HCT116 (cell line): ENCODE measurements at regions not wholly inside any gene's neighbourhood (a gene's known extent, or its start where the extent isn't known, plus 50 kb on each side); places are given as distances from the start of the nearest gene placed in this dataset.

Source experiments
- EZH2 ChIP-seq: fragments of 200-600 bp; sonication (generic); IDR thresholded peaks from 2 replicates; pipeline ENCODE4 v1.6.1; 2017; ENCODE audit warnings: antibody characterized with exemption, mixed run types
- EZH2phosphoT487 ChIP-seq: fragments of 200-600 bp; IDR thresholded peaks from 2 replicates; pipeline ENCODE4 v1.6.1; 2018; ENCODE audit warnings: antibody characterized with exemption, borderline replicate concordance
- SP1 ChIP-seq: IDR thresholded peaks from 2 replicates; pipeline ENCODE4 v1.6.1; 2012; ENCODE audit warnings: low read depth
- TF ChIP-seq, protein P1 (sequence below), 3 experiments: fragments of 200-600 bp in 1 of 3; sonication (generic) in 1 of 3; IDR thresholded peaks in 2 of 3; conservative IDR thresholded peaks in 1 of 3; 2 replicates each; pipeline ENCODE4 v1.5.1; 2012 to 2017; ENCODE audit warnings: low read depth in 2 of 3, low read length in 2 of 3, antibody characterized with exemption in 1 of 3, borderline replicate concordance in 1 of 3, control low read depth in 1 of 3, mild to moderate bottlenecking in 1 of 3, mixed read lengths in 1 of 3, mixed run types in 1 of 3, moderate library complexity in 1 of 3; ENCODE audit not compliant: insufficient read depth in 1 of 3

DNA sequence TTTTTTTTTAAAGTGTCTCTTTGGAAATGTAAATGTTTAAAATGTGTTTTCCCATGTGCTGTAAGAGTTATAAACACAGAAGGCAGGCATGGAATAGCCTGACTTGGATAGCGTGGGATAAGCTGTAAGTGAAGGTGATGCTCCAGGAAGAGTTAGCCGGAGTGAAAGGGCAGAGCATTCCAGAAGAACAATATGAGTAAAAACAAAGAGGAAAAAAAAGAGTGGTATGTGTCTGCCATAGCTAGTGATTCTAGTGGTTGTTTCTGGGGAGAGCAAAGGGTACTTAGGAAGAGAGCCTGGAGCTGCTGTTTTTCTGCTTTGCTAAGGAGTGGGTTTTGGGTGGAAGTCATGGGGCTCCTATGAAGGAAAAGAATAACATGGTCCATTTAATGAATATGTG lies 126.9 kb upstream of the DLGAP1 start:
- no peak for TF ChIP-seq EZH2
- TF ChIP-seq, protein P1, sequence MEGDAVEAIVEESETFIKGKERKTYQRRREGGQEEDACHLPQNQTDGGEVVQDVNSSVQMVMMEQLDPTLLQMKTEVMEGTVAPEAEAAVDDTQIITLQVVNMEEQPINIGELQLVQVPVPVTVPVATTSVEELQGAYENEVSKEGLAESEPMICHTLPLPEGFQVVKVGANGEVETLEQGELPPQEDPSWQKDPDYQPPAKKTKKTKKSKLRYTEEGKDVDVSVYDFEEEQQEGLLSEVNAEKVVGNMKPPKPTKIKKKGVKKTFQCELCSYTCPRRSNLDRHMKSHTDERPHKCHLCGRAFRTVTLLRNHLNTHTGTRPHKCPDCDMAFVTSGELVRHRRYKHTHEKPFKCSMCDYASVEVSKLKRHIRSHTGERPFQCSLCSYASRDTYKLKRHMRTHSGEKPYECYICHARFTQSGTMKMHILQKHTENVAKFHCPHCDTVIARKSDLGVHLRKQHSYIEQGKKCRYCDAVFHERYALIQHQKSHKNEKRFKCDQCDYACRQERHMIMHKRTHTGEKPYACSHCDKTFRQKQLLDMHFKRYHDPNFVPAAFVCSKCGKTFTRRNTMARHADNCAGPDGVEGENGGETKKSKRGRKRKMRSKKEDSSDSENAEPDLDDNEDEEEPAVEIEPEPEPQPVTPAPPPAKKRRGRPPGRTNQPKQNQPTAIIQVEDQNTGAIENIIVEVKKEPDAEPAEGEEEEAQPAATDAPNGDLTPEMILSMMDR (IDR thresholded peaks at IDR 0.05 in 2 of 3, conservative IDR thresholded peaks at IDR 0.05 in 1 of 3; ENCODE audit: borderline replicate concordance in 1 of 3, insufficient read depth in 1 of 3, low read depth in 2 of 3, low read length in 2 of 3) = no peak
- TF ChIP-seq SP1 = no peak
- TF ChIP-seq EZH2phosphoT487 = no peak
